Stimulated activated CD8-positive, alpha-beta memory T cell treated with anti-CD3 and anti-CD28 coated beads, Interleukin-4, amount 100 ng/mL, for 24 hours (primary cell): ENCODE measurements at regions not wholly inside any gene's neighbourhood (a gene's known extent, or its start where the extent isn't known, plus 50 kb on each side); places are given as distances from the start of the nearest gene placed in this dataset.

ENCODE experiments used
- DNase-seq: peaks from one replicate; pipeline ENCODE4 v3.0.0-alpha.2; 2020; ENCODE audit warnings: low read depth

DNA sequence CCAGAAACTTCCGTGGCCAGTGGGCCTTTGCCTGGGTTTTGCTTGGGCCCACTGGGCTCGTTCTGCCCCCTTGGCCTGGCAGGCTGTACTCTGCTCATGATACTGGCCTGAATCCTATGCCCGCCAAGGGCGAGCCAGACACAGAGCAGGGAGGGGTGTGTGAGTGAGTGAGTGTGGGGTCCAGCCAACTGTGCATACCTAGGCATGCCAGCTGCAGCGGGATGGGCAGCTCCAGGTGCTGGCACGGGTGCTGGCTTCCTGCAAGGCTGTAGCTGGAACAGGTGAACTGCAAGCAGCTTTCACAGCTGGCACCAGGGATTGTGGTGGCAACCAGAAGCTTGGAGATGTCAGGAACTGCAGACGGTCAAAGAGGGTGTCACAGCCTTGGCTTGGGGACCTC, 1276.4 kb downstream of the SLC16A7 start:
- DNase-seq = no peak

- no peak for DNase-seq
Observed at GRCh38 chr12:60872850-60873713, 1277.3 kb downstream of the SLC16A7 start.

- no peak for DNase-seq
Observed at GRCh38 chr12:60874091-60874490, 1278.3 kb downstream of the SLC16A7 start.

- no peak for DNase-seq
Observed at GRCh38 chr12:60920841-60921495, 1325.1 kb downstream of the SLC16A7 start.

GRCh38 chr12:60921541-60921940, 1325.7 kb downstream of the SLC16A7 start:
- no peak for DNase-seq

GRCh38 chr12:60926256-60926655, 1330.4 kb downstream of the SLC16A7 start:
- no peak for DNase-seq

- DNase-seq = no peak
Observed at GRCh38 chr12:60930151-60930550, 1330.1 kb upstream of the USP15 start.

DNA sequence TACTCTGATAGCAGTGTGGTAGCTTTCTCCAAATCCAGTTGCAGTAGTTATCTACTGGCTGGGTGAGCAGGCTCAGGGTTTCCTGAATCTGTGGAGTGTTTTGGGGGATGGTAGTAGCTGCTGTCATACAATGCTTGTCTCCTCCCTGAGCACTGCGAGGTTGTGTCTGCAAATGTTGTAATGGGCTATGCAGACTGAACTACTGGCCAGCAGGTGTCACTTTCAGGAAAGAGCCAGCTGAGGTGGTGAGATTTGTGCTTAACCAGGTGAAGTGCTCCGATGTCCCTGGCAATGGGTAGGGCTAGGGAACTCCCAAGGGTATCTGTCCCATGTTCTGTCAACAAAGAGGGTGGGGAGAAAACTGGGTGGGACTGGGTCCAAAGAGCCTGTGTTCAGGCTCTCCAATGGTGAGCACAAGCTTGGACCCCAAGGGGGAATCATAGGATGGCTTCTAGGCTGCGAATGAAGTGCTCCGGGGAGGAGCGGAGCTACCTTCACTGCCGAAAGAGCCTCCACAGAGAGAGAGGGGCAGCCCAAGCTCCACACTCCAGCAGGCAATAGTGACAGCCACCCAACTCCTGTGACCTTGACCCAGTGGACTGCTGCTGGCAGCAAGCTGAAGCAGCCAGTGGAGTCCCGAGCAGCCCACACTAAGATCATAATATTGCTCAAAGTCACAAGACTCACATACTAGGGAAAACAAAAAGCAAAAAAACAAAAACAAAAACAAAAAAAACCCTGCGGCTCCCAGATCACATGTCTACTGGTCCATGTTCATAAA, 1324.0 kb upstream of the USP15 start:
- DNase-seq = no peak

DNA sequence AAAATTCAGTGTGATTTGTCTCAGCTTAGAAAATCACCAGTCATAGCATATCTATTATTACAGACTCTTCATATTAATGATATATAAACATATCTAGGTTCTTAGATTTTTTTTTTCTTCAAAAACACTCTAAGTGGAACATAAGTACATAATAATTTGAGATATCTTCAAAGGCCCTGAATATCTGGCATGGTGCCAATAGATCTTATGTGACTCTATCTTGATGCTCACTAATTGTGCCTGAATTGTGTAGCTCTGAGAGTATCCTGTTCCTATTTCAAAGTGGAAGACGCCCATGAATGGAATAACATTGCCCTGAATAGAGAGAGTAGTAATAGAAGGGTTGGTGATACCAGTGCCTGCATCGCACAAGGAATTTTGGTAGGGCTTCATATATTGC, 1312.7 kb upstream of the USP15 start:
- no peak for DNase-seq

DNA sequence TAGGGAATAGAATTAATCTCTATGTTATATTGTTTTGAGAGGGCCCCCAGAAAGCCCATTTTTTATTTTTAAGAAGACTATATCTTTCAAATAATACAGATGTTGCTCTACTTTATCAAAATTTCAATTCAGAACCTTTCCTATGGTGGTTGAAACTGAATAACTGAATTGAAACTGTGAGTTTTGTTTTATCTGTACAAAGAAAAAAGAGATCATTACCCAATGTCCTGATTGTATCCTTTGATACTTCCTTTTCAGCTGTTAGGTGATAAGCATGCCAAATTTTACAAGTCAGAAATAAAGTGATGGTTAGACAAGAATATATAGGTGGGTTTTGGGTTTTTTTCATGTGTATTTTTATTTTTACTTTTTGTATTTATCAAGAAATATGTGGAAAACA, 1293.1 kb upstream of the USP15 start:
- DNase-seq = no peak

- DNase-seq = no peak
Observed at GRCh38 chr12:60977966-60978365, 1282.2 kb upstream of the USP15 start.

GRCh38 chr12:60980558-60980957, 1279.6 kb upstream of the USP15 start:
- DNase-seq = no peak

- DNase-seq = no peak
Observed at GRCh38 chr12:60981473-60981872, 1278.7 kb upstream of the USP15 start.

DNA sequence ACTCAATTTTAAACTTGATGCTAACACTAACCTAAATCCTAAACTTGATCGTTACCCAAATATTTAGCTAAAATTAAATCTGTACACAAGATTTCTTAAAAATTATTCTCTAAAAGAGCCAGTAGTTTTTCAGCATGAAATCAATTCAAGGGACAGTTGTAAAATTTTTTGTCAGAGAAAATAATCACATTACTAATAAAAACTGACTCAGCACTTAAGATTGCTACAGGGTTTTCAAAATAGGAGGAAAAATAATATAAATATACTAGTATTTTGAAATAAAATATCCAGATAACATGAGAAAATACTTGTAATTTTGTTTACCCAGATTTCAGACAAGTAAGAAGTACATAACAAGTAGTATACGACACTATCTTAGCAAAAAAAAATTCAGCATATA, 1268.1 kb upstream of the USP15 start:
- no peak for DNase-seq

DNA sequence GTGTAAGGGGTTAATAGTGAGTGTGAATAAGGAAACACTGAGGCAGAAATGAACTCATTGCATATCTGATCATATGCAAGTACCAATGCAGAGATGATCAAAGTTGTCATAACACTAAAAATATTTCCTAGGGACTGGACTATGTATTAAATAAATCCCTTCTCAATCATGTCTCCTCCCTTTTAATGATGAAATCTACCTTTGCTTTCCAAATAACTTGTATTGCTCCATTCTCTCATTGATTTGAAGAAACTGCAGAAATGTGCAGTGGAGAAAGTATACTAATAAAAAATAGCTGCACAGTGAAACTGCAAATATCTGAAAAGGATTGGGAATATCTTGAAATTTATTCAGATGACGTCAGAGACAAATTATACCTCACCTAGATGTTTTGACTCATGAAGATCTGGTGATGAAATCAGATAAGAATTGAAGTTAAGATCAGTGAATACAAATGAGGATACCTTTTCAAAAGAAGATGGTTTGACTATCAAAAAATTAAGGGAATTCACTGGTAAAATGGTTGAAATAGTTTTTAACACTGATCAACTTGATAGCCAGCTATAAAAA, 1264.9 kb upstream of the USP15 start:
- no peak for DNase-seq

GRCh38 chr12:60997869-60998378, 1262.3 kb upstream of the USP15 start:
- no peak for DNase-seq

GRCh38 chr12:61009192-61009591, 1251.0 kb upstream of the USP15 start:
- DNase-seq = no peak

- DNase-seq = no peak
Observed at GRCh38 chr12:61011767-61012423, 1248.3 kb upstream of the USP15 start.

DNA sequence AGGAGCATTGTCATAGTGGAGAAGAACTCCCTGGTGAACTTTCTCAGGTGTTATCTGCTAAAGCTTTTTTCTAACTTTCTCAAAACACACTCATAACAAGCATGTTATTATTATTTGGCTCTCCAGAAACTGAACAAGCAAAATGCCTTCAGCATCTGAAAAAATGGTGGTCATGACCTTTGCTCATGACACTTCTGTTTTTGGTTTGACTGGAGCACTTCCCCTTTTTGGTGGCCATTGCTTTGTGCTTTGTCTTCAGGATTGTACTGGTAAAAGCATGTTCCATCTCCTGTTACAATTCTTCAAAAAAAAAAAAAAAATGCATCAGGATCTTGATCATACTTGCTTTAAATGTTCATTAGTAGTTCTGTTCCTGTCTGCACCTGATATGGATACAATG, 1241.6 kb upstream of the USP15 start:
- no peak for DNase-seq

GRCh38 chr12:61023231-61023630, 1237.0 kb upstream of the USP15 start:
- no peak for DNase-seq

DNA sequence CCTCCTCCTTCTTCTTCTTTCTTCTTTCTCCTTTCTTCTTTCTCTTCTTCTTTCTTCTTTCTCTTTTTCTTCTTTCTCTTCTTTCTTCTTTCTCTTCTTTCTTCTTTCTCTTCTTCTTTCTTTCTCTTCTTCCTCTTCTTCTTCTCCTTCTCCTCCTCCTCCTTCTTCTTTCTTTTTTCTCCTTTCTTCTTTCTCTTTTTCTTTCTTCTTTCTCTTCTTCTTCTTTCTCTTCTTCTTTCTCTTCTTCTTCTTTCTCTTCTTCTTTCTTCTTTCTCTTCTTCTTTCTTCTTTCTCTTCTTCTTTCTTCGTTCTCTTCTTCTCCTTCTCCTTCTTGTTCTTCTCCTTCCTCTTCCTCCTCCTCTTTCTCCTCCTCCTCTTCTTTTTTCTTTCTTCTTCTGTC, 1230.7 kb upstream of the USP15 start:
- DNase-seq = no peak

- no peak for DNase-seq
Observed at GRCh38 chr12:61037792-61038191, 1222.4 kb upstream of the USP15 start.
